ENCODE measurements at regions not wholly inside any gene's neighbourhood (a gene's known extent, or its start where the extent isn't known, plus 50 kb on each side); places are given as distances from the start of the nearest gene placed in this dataset.
"Not testable (repeated sequence)": the region's sequence is repeated elsewhere in the genome, so short reads cannot be mapped to it uniquely, and the experiment has no call there.

- no peaks in the 10 kb centered on the region for H3K27me3 Mint-ChIP-seq
- no peaks in the 10 kb centered on the region for H3K36me3 Mint-ChIP-seq (ENCODE audit: insufficient read depth)
- no peak overlapping the region for H3K27ac Mint-ChIP-seq
Observed at GRCh38 chr1:222057162-222057561, 315.3 kb upstream of the DUSP10 start.

GRCh38 chr1:222054416-222054815 lies 312.5 kb upstream of the DUSP10 start:
- no peak for DNase-seq (ENCODE audit: low spot score, unreplicated experiment)
- no peaks in the 10 kb centered on the region for H3K9me3 Mint-ChIP-seq (ENCODE audit: low read depth)
- no peaks in the 10 kb centered on the region for H3K4me1 Mint-ChIP-seq (ENCODE audit: low read depth)
- no peaks in the 10 kb centered on the region for H3K36me3 Mint-ChIP-seq (ENCODE audit: insufficient read depth)
- no peaks in the 10 kb centered on the region for H3K27me3 Mint-ChIP-seq
- no peak for TF ChIP-seq CTCF (IDR thresholded peaks at IDR 0.05; ENCODE audit: unreplicated experiment)
- H3K4me3 Mint-ChIP-seq (ENCODE audit: low read depth), result no peak overlapping the region
- no peak overlapping the region for H3K27ac Mint-ChIP-seq

More at GRCh38 chr1:222057162-222057561, 315.3 kb upstream of the DUSP10 start:
- DNase-seq (ENCODE audit: low spot score, unreplicated experiment), result no peak
- Mint-ChIP-seq H3K4me3 (ENCODE audit: low read depth) (no peak overlapping the region), H3K9me3 (ENCODE audit: low read depth) (no peaks in the 10 kb centered on the region), H3K4me1 (ENCODE audit: low read depth) (peaks cover 17% of the 10 kb centered on the region)
- no peak for TF ChIP-seq CTCF (IDR thresholded peaks at IDR 0.05; ENCODE audit: unreplicated experiment)

- Mint-ChIP-seq H3K4me1 (ENCODE audit: low read depth) (no peaks in the 10 kb centered on the region), H3K9me3 (ENCODE audit: low read depth) (no peaks in the 10 kb centered on the region), H3K36me3 (ENCODE audit: insufficient read depth) (no peaks in the 10 kb centered on the region), H3K27ac (no peak overlapping the region), H3K27me3 (no peaks in the 10 kb centered on the region), H3K4me3 (ENCODE audit: low read depth) (no peak overlapping the region)
- DNase-seq (ENCODE audit: low spot score, unreplicated experiment), result no peak
- no peak for TF ChIP-seq CTCF (IDR thresholded peaks at IDR 0.05; ENCODE audit: unreplicated experiment)
Observed at GRCh38 chr1:222053790-222054294, 312.0 kb upstream of the DUSP10 start.

GRCh38 chr1:222051311-222051710 lies 309.4 kb upstream of the DUSP10 start:
- not testable (repeated sequence) for DNase-seq (ENCODE audit: low spot score, unreplicated experiment); H3K9me3 Mint-ChIP-seq (ENCODE audit: low read depth); H3K27ac Mint-ChIP-seq

GRCh38 chr1:222049661-222050060 lies 307.8 kb upstream of the DUSP10 start:
- DNase-seq (ENCODE audit: low spot score, unreplicated experiment); H3K27me3 Mint-ChIP-seq; H3K36me3 Mint-ChIP-seq (ENCODE audit: insufficient read depth); H3K9me3 Mint-ChIP-seq (ENCODE audit: low read depth); H3K4me1 Mint-ChIP-seq (ENCODE audit: low read depth); H3K27ac Mint-ChIP-seq; H3K4me3 Mint-ChIP-seq (ENCODE audit: low read depth): not testable (repeated sequence)

More at GRCh38 chr1:222051311-222051710, 309.4 kb upstream of the DUSP10 start:
- not testable (repeated sequence) for H3K4me3 Mint-ChIP-seq (ENCODE audit: low read depth); H3K27me3 Mint-ChIP-seq; H3K4me1 Mint-ChIP-seq (ENCODE audit: low read depth); H3K36me3 Mint-ChIP-seq (ENCODE audit: insufficient read depth)

GRCh38 chr1:222049176-222049575 lies 307.3 kb upstream of the DUSP10 start:
- no peak overlapping the region for H3K4me3 Mint-ChIP-seq (ENCODE audit: low read depth)
- no peaks in the 10 kb centered on the region for H3K9me3 Mint-ChIP-seq (ENCODE audit: low read depth)
- no peaks in the 10 kb centered on the region for H3K4me1 Mint-ChIP-seq (ENCODE audit: low read depth)
- no peaks in the 10 kb centered on the region for H3K36me3 Mint-ChIP-seq (ENCODE audit: insufficient read depth)
- H3K27me3 Mint-ChIP-seq, result no peaks in the 10 kb centered on the region
- no peak overlapping the region for H3K27ac Mint-ChIP-seq
- TF ChIP-seq CTCF (IDR thresholded peaks at IDR 0.05; ENCODE audit: unreplicated experiment), result no peak
- no peak for DNase-seq (ENCODE audit: low spot score, unreplicated experiment)
